Stomach (tissue), 8 donors: ENCODE measurements at regions not wholly inside any gene's neighbourhood (a gene's known extent, or its start where the extent isn't known, plus 50 kb on each side); places are given as distances from the start of the nearest gene placed in this dataset.

ENCODE experiments used
- DNase-seq, 2 donors: peaks; one replicate each; pipeline versions ENCODE4 v3.0.0 to v3.0.0-alpha.2; 2013 to 2019
- H3K27ac ChIP-seq, 5 donors: fragments of 200-600 bp in 4 of 5; sonication (generic) in 4 of 5; one replicate each; pipeline ENCODE4 v1.5.1; 2013 to 2019; ENCODE audit warnings: mild to moderate bottlenecking in 1 of 5, moderate library complexity in 1 of 5
- H3K27me3 ChIP-seq, 3 donors: fragments of 200-600 bp; sonication (generic); one replicate each; pipeline ENCODE4 v1.5.1; 2017 to 2019; ENCODE audit warnings: mixed run types in 1 of 3
- H3K36me3 ChIP-seq, 4 donors: fragments of 200-600 bp; sonication (generic); 1 replicate in 3 of 4; 2 replicates in 1 of 4; pipeline ENCODE4 v1.5.1; 2016 to 2019
- H3K4me1 ChIP-seq, 4 donors: fragments of 200-600 bp; sonication (generic); one replicate each; pipeline ENCODE4 v1.5.1; 2016 to 2019
- H3K4me3 ChIP-seq, 4 donors: fragments of 200-600 bp; sonication (generic) in 3 of 4; one replicate each; pipeline ENCODE4 v1.5.1; 2016 to 2019; ENCODE audit warnings: mild to moderate bottlenecking in 1 of 4
- H3K9me3 ChIP-seq, 4 donors: fragments of 200-600 bp; sonication (generic); one replicate each; pipeline ENCODE4 v1.5.1; 2016 to 2019
- EP300 ChIP-seq: sonication (generic); formaldehyde crosslinking; IDR thresholded peaks from one replicate; pipeline ENCODE4 v1.6.1; 2017; ENCODE audit warnings: antibody characterized with exemption
- POLR2A ChIP-seq, 4 donors: fragments of 450-650 bp; IDR thresholded peaks; one replicate each; pipeline ENCODE4 v1.6.1; 2016; ENCODE audit warnings: antibody characterized with exemption in 4 of 4, control low read depth in 2 of 4, mild to moderate bottlenecking in 1 of 4, moderate library complexity in 1 of 4
- POLR2AphosphoS5 ChIP-seq, 3 donors: sonication (generic); formaldehyde crosslinking; IDR thresholded peaks; one replicate each; pipeline ENCODE4 v1.6.1; 2016; ENCODE audit warnings: antibody characterized with exemption in 3 of 3
- WGBS, 5 donors: extraction: QIAGEN DNeasy Blood & Tissue Kit in 3 of 5; methylation state at CpG; one replicate each; pipeline versions ENCODE4 v1.1.5 to v1.1.7; 2013 to 2018; 5-methylcytosine and 5-hydroxymethylcytosine counted together
- intact Hi-C: fragments of 100-400 bp; cut with DNase I; formaldehyde crosslinking; loops from one replicate; pipeline ENCODE4 v1.15.1; 2023; ENCODE audit warnings: low total_unique reads
- TF ChIP-seq, protein P1 (sequence below), 7 experiments: fragments of 450-650 bp in 4 of 7; fragments of 200-600 bp in 3 of 7; sonication (generic) in 3 of 7; IDR thresholded peaks; one replicate each; pipeline ENCODE4 v1.5.1; 2016 to 2019; ENCODE audit warnings: antibody characterized with exemption in 7 of 7, control low read depth in 2 of 7, mild to moderate bottlenecking in 1 of 7
- donor health status: healthy with polysubstance abuse.
- donor health status: Bipolar disorder and iron deficiency.
- donor health status: healthy.

DNA sequence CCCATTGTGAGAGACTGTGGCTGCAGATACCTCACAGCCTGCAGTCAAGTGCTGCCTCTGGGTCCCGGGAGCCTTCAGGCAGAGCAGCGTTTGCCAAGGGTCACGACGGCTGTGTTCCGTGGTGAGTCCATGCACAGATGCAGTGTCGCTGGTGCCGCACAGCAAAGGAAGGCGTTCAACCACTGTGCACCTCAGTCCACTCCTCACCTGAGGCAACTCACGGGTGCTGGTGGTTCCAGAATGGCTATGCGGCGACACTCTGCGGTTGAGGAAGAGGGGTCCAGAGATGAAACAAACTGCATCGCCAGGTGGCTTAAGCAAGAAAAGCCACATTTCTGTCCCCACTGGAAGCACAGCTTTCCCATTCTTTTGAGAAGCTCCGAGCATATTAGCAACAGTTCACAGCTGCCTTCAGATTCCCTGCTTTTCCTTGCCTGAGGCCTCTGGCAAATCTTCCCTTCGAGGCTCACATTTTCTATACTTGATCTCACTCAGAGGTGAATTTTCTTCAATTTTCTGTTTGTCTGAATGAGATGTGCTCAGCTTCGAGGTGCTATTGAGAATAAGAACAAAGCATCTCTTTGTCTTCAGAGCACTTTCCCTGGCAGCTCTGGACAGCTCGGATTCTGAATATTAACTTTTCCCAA is 208.8 kb upstream of the TWIST2 start:
- WGBS, 5 donors = 79 to 86% (median 85%) methylated on average over 17 of the region's 17 CpGs
- TF ChIP-seq EP300 (no peak), POLR2A (IDR thresholded peaks at IDR 0.05) (no peak), POLR2AphosphoS5 (IDR thresholded peaks at IDR 0.05) (no peak)
- TF ChIP-seq, protein P1, sequence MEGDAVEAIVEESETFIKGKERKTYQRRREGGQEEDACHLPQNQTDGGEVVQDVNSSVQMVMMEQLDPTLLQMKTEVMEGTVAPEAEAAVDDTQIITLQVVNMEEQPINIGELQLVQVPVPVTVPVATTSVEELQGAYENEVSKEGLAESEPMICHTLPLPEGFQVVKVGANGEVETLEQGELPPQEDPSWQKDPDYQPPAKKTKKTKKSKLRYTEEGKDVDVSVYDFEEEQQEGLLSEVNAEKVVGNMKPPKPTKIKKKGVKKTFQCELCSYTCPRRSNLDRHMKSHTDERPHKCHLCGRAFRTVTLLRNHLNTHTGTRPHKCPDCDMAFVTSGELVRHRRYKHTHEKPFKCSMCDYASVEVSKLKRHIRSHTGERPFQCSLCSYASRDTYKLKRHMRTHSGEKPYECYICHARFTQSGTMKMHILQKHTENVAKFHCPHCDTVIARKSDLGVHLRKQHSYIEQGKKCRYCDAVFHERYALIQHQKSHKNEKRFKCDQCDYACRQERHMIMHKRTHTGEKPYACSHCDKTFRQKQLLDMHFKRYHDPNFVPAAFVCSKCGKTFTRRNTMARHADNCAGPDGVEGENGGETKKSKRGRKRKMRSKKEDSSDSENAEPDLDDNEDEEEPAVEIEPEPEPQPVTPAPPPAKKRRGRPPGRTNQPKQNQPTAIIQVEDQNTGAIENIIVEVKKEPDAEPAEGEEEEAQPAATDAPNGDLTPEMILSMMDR (IDR thresholded peaks at IDR 0.05) = no peak
- Histone ChIP-seq H3K36me3 (no peaks in the 10 kb centered on the region), H3K4me3 (no peak overlapping the region), H3K27ac (no peak overlapping the region), H3K9me3 (no peaks in the 10 kb centered on the region), H3K27me3 (peaks cover 0 to 8% (median 0%) of the 10 kb centered on the region in 3 donors), H3K4me1 (peaks cover 0 to 12% (median 0%) of the 10 kb centered on the region in 4 donors)
- intact Hi-C loops = no loop called here
- no peak for DNase-seq

DNA sequence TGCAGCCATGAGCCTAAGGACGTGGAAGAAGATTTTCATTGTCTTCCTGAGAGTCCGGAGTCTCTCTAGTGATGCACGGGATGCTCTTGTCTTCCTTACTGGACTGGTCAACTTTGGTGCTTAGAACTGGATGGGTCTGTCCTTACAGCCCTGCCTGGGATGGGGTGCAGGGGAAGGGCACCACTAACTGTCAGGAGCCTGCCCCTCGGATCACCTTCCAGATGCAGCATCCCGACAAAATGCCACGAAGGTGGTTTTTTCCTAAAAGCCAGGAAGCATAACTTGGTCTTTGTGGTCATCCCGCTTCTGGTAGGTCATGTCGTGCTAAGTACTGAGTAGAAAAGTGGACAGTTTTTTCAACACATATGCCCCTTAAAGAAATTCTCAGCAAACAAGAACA is 207.4 kb upstream of the TWIST2 start:
- Histone ChIP-seq H3K4me1 (peaks cover 0 to 12% (median under 1%) of the 10 kb centered on the region in 4 donors), H3K27me3 (no peaks in the 10 kb centered on the region), H3K9me3 (no peaks in the 10 kb centered on the region), H3K36me3 (no peaks in the 10 kb centered on the region), H3K27ac (no peak overlapping the region), H3K4me3 (no peak overlapping the region)
- TF ChIP-seq POLR2A (IDR thresholded peaks at IDR 0.05) (no peak), EP300 (no peak), POLR2AphosphoS5 (IDR thresholded peaks at IDR 0.05) (no peak)
- TF ChIP-seq, protein P1 (IDR thresholded peaks at IDR 0.05) = no peak
- intact Hi-C loops = no loop called here
- WGBS, 5 donors = 58 to 83% (median 70%) methylated on average over 8 of the region's 8 CpGs
- no peak for DNase-seq

DNA sequence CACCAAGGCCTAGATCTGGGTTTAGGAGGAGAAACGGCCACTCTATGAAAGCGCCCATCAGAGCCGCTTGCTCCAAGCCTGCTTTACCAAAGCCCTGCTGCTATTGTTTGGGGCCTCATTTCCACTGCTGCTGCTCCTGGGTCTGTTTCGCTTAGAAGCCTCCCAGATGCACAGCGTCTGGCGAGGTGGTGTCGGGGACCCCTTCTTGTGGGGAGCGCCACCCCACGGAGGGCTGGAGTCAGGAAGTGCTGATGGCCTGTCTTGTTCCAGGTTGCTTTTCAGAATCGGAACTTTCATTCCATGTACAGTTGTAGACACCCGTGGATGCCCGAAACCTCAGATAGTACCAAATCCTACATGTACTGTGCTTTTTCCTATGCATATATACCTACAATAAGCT is 204.9 kb upstream of the TWIST2 start:
- H3K4me1 ChIP-seq = peaks cover 0 to 8% (median 4%) of the 10 kb centered on the region in 4 donors
- no peak overlapping the region for H3K4me3 ChIP-seq
- no peak overlapping the region for H3K27ac ChIP-seq
- WGBS, 5 donors = 86 to 98% (median 90%) methylated on average over 12 of the region's 12 CpGs
- no peaks in the 10 kb centered on the region for H3K27me3 ChIP-seq
- DNase-seq = no peak
- TF ChIP-seq POLR2A (IDR thresholded peaks at IDR 0.05) (no peak), POLR2AphosphoS5 (IDR thresholded peaks at IDR 0.05) (no peak), EP300 (no peak)
- TF ChIP-seq, protein P1 (IDR thresholded peaks at IDR 0.05) = no peak
- intact Hi-C loops = no loop called here
- no peaks in the 10 kb centered on the region for H3K36me3 ChIP-seq
- no peaks in the 10 kb centered on the region for H3K9me3 ChIP-seq

DNA sequence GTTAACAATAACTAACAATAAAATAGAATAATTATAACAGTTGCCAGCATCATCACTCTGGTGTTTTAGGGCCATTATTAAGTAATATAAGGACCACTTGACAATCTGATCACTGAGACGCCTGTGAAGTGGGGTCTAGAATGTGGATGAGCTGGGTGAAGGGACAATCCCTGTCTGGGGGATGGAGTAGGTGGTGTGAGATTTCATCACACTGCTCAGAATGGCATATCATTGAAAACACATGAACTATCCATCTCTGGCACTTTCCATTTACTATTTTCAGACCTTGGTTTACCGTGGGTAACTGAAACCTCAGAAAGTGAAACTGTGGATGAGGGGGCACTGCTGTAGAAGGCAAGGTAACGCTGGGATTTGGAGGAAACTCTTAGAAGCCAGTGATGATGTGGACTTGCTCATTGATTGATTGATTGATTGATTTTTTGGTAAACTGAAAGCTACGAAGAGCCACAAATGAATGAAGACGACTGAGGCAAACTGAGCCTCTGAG is 204.4 kb upstream of the TWIST2 start:
- H3K36me3 ChIP-seq = no peaks in the 10 kb centered on the region
- H3K27me3 ChIP-seq = no peaks in the 10 kb centered on the region
- H3K4me1 ChIP-seq = peaks cover 0 to 8% (median 4%) of the 10 kb centered on the region in 4 donors
- TF ChIP-seq, protein P1 (IDR thresholded peaks at IDR 0.05) = no peak
- no peak for TF ChIP-seq POLR2A (IDR thresholded peaks at IDR 0.05)
- no peak for TF ChIP-seq EP300
- TF ChIP-seq POLR2AphosphoS5 (IDR thresholded peaks at IDR 0.05) = no peak
- H3K4me3 ChIP-seq = no peak overlapping the region
- no peak for DNase-seq
- 80 to 88% (median 82%) methylated on average over 5 of the region's 5 CpGs for WGBS, 5 donors
- no peaks in the 10 kb centered on the region for H3K9me3 ChIP-seq
- H3K27ac ChIP-seq = peak overlapping the region in 4 of 5 donors; percentile 22 to 83 (median 70)
- intact Hi-C loops = no loop called here
